Activated CD4-positive, alpha-beta T cell treated with anti-CD3 and anti-CD28 coated beads for 1 hour (primary cell): ENCODE measurements at regions not wholly inside any gene's neighbourhood (a gene's known extent, or its start where the extent isn't known, plus 50 kb on each side); places are given as distances from the start of the nearest gene placed in this dataset.

ENCODE experiments used
- DNase-seq: peaks from one replicate; pipeline ENCODE4 v3.0.0-alpha.2; 2020

DNA sequence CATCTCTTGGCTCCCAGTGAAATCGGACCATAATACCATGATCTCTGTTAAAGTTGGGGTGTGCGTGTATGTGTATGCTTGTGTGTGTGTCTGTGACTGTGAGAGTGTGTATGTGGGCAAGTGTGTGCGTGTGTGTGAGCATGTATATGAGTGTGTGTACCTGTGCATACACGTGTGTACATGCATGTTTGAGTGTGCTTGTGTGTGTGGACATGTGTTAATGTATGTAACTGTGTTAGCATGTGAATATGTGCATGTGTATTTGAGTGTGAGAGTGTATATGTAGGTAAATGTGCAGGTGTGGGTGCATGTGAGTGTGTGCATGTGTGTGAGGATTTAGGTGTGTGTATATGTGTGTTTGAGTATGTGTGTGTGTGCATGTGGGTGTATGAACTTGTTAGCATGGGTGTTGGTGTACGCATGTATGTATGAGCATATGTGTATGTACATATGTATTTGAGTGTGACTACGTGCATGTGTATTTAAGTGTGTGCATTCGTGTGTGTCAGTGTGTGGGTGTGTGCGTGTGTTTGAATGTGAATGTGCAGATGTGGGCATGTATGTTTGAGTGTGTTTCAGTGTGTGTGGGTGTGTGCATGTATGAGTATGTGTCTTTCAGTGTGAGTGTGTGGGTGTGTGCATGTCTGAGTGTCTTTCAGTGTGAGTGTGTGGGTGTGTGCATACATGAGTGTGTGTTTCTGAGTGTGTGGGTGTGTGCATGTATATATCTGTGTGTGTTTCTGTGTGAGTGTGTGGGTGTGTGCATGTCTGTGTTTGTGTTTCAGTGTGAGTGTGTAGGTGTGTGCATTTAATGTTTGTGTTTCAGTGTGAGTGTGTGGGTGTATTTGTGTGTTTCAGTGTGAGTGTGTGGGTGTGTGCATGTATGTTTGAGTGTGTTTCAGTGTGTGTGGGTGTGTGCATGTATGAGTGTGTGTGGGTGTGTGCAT lies 183.2 kb downstream of the SOX9 start:
- DNase-seq, result no peak

DNA sequence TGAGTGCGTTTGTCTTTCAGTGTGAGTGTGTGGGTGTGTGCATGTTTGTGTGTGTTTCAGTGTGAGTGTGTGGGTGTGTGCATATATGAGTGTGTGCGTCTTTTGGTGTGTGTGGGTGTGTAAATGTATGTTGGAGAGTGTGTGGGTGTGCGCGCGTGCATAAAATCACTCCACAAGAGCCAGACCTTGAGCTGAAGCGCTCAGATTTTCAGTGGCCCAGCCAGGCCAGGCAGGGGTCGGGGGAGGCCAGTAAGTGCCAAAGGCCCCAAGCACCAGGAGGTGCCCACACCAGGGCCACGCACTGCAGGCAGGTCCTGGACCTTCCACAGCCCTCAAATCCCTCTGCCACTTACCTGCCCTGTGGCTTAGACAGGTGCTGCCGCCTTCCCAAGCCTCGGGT lies 184.0 kb downstream of the SOX9 start:
- no peak for DNase-seq

DNA sequence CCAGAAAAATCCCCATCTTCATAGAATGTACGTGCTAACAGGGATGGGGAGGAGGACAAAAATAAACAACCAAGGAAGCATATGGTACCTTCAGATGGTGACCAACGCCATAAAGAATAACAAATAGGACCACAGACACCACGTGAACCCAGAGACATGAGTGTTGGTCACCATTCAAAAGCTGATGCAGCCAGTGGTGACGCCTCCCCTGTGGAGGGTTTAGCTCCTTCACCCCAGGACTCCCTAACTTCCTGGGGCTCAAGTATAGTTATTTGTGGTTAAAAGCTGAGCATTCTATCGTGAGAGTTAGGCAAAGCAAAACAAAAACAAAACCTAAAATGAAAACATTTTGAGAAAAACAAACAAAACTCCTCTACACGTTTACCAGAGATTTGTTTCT lies 184.7 kb downstream of the SOX9 start:
- DNase-seq, result no peak

DNA sequence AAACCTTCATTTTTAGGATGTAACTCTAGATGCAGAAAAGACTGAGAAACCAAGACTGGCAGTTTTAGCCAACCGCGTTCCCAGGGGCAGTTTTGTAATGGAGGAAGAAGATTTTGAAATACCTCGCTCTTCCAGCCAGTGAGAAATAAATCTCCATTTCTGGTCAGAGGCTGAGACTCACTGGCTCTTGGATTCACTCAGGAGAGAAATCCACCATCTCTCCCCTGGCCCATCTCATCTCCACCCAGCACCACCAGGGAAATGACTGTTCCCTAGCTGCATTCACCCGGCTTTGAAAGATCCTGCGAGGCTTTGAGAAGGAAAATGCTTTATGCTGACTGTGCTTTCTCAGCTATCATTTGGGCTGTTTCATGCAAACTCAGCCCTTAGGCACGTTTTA lies 185.2 kb downstream of the SOX9 start:
- no peak for DNase-seq

DNA sequence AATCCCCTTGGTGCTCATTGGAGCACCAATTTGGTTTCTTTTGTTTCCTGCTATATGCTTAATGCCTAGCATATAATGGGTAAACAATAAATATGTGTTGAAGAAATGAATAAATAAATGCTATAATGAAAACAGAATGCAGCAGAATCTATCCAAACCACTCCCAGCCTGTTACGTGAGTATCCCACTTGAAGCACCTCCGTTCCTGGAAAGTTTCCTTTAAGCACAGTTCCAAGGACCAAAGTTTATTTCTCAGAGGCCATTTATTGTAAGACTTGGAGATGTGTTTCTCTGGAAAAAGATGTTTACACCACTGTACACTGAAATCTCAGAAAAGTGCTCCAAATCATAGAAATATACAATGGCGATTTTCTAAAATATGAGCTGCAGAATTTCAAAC lies 187.0 kb downstream of the SOX9 start:
- no peak for DNase-seq

DNA sequence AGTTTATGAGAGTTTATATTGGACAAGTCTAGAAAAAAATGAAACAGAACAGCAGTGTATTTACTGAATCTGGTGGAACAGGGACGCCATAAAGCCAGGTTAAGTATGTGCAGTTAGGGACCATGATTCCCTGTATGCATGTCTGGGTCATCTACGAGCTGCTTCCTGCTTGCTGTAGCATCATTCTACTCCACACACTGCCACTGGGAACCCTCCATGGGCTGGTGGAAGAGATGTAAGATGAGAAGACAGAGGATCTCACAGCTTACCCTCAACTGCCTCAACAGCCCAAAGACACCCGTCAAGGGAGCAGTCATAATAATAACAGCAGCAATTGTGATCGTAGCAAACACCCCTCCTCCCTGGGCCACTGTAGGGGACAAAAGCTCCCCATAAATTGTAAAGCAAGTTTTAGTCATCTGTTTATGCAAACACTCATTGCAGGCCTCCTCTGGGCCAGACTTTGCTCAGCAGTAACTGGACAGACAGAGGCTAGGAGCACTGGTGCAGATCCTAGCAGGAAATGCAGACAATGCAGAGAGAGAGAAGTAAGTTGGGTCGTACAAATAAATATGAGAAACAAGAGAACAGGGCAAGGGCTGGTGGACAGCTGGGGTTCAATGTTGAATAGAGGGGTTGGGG lies 188.0 kb downstream of the SOX9 start:
- no peak for DNase-seq

DNA sequence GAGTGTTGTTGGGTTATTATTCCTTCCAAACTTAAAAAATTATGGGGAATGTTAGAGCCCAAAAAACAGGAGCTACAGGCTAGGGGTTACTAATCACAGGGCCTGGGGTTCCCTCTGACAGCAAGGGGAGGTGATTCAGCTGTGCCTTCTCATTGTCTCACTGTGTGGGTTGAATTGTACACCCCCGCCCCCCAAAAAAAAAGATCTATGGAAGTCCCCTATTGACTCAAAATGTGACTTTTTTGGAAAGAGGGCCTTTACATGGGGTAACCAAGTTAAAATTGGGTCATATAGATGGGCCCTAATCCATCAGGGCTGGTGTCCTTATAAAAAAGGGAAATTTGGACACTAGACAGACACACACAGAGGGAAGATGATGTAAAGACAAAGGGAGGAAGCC lies 190.2 kb downstream of the SOX9 start:
- DNase-seq, result no peak

DNA sequence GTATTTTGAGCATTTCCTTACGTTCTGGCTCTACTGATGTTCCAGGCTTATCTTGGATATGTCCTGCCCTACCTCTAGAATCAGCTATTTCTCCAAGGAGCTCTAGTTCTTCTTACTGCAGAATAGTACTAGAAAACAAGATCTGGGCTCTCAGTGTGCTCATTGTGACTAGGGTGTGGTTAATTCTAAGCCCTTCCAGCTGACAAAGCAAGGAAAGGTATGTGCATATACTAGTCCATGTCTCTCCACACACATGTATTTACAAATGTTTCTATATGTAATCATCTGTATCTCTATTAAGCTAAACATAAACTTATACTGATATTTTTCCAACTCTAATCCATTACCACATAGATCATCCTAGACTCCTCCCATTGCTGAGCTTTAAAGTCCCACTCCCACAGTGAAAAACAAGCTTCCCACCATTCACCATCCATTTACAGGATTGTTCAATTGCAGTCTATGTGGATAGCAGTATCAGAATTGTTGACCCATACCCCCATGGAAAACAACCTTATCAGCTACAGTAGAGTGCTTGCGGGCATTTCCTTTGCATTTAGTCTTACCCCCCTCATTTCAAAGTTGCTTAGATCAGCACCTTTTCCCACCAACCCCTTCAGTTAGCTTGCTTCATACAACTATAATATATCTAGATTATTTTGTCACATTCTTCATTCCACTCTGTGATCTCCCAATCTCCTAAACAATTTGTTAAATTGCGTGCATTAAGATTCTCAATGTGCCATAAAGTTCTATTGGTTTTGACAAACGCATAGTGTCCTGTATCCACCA lies 194.5 kb downstream of the SOX9 start:
- DNase-seq, result no peak

DNA sequence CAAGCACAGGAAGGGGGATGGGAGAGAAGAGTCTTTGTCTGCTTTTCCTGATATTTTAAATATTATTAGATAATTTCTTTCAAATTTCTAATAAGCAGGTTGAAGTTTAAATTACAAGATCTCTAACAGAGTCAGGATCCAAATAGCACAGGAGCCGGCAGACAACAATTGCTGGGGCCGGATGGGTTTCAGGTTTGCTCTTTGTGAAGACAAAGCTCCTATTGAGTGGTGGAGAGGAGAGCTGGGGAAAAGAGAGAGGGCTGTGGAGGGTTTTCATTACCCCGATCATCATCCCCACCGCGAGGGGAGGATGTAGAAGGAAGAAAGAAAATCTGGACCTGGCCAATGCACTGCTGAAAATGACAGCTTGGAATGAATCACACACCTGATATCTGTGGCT lies 197.3 kb downstream of the SOX9 start:
- DNase-seq, result no peak

DNA sequence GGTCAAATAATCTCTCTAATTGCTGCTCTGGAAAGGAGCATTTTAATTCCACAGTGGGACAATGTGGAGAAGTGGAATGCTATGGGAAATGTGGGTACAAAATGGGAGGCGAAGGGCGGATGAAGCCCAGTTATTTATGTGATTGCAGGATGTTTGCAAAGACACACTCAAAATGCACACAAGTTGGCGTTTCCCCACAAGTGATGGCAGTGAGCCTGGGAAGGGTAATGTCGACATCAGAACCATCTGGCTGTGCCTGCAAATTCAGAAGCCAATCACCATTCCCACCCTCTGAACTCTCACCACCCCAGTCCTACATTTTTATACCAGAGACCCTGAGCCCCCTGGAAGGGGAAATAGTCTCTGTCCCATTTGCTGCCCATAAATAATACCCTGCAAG lies 201.1 kb downstream of the SOX9 start:
- DNase-seq, result no peak

DNA sequence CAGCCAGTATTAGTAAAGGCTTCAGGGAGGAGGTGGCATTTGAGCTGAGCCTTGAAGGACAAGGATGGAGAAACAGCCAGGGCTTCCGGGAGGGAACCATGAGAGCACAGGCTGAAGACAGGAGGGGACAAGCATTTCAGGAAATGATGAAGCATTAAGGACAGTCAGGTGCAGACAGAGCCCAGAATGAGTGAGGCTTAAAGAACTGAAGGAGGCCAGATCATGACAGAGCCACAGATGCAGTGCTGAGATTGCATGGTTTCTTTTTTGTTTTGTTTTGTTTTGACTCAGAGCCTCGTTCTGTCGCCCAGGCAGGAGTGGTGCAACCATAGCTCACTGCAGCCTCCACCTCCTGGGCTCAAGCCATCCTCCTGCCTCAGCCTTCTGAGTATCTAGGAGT lies 211.5 kb downstream of the SOX9 start:
- no peak for DNase-seq

DNA sequence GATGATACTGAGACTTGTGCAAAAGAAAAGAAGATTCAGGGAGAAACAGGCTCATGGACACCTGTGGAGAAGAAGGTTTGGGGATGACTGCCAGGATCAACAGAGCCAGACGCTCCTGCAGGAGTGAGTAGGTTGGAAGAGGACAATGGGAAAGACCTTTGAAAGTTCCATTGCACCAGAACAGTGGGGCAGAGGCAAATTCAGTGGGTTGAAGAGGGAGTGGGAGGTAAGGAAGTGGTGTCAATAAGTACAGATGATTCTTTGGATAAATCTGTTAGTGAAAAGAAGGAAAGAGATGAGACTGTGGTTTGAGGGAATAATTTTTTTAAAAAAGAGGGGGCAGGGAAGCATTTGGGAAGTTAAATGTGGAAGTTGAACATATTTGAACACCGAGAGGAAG lies 212.8 kb downstream of the SOX9 start:
- no peak for DNase-seq

DNA sequence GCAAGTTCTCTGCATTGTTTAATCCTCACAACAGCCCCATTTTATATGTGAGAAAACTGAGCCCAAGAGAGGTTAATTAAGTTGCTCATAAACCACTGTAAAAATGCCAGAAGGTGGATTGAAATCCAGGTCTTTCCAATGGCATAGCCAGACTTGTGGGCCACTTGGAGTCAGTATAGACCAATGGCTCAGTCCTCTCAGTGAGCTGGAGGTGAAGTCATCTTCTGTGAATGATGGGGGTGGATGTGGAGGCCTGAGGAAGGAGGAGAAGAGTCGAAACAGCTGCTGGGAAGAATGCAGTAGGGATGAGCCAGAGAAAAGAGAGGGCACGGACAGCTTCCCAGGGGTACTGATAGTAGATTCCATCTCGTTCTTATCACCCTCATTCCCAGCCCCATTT lies 213.4 kb downstream of the SOX9 start:
- DNase-seq, result no peak

DNA sequence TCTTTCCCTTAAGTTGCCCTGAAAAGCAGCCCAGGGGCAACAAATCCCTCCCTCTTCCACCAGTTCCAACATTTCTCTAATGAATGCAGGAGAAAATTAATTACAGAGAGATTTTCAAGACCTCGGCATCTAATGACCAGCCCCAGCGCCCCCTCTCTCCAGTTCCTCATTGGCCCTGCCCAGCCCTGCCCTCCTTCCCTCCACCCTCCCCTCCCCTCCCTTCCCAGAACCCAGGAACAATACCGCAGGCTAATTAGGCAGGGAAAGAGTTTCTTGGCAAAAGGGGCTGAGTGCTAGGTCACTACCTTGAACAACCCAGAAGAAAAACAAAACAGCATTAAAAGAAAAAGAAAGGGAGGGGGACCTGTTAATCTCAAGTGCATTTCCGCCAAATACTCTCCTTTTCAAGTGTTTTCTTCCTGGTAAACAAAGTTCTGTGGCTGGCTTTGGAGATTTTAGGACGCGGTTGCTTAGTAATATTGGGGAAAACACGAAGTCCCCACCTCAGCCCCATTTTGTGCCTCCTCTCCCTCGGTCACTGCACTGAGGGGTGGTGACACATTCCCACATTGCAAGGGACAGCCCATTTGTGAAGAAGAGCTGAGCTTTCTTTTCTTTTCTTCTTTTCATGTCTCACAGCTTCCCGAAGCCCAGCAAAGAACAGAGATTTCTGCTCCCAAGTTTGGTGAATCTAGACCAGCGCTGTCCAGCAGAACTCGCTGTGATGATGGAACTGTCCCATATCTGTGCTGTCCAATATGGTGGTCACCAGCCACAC lies 215.4 kb downstream of the SOX9 start:
- DNase-seq, result no peak

DNA sequence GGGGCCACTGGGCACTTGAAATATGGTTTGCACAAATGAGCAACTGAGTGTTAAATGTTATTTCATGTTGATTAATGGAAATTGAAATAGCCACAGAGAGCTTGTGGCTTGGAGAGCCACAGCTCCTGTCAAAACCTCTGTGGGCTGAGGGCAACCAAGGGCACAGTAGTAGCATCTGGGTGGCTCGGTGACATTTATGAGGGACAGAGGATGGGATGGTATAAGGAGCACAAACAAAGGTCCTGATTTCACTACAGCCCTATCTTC lies 215.9 kb downstream of the SOX9 start:
- no peak for DNase-seq

DNA sequence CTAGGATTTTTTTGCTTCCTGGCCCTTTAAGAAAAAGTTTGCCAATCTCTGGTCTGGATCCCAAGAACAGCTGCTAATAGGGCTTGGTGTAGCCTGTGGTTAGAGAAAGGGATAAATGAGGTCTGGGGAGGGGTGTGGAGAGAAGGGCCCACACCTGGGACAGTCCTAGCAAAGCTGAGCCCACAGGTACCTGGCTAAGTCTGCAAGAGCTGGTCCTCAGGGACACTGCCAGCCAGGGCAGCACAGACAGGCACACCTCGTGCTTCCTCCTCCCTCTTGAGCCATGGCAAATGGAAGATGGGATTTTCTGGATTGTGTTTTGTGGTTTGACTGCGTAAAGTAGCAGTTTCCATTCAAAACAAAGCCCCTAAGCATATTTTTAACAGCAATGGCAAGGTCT lies 217.5 kb downstream of the SOX9 start:
- no peak for DNase-seq

DNA sequence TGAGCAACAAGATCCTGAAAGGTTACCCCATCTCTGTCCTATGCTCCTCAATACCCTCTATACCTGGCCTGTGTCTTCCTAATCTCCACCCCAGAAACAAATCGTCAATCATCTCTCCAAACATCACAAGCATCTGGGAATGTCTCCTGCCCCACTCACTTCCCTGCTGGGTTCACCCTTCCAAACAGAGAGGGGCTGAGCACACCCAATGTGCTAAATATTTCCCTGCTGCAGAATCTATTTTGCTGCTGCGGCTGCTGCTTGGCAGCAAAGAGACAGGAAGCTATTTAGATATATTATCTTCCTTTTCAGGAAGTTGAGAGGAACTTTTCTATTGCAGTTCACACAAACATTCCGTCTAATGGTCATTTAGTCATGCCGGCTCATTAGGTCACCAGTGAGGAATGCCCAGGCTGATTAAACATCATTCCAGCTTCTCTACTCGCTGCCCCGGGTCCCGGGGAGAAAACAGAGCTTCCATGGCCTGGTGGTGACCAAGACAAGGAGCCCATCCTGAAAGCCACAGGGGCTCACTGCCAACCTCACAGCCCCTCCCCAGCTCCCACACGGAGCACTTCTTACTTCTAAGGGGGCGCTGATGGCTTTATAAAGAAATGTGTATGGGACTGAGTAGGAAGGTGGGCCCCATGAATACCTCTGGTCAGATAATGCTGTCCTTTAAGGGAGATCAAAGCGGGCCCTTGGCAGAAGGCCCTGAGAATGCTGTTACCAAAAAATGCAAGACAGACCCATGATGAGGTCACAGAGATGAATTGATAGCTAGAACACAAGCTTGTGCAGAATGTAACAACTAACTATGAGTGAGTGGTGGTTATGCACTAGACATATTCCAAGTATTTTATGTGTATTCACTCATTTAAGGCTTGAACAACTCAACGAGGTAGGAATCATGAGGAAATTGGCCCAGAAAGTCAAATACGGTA lies 218.3 kb downstream of the SOX9 start:
- DNase-seq, result no peak

DNA sequence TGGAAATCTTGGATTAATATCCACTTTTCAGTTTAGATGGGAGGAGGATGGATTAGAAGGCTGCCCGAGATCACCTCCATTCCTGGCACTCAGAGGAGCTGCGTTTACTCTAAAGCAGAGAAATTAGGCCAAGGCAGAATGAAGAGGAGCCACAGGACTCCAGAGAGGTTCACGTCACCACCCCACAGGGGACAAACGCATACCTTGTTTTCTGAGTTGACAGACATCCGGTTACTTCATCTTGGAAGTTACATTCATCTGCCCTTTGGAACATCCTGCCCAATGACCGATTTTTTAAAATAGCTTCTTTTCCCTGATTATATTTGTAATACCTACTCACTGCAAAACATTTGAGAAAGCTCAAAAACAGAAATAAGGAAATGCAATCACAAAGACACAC lies 220.0 kb downstream of the SOX9 start:
- no peak for DNase-seq

DNA sequence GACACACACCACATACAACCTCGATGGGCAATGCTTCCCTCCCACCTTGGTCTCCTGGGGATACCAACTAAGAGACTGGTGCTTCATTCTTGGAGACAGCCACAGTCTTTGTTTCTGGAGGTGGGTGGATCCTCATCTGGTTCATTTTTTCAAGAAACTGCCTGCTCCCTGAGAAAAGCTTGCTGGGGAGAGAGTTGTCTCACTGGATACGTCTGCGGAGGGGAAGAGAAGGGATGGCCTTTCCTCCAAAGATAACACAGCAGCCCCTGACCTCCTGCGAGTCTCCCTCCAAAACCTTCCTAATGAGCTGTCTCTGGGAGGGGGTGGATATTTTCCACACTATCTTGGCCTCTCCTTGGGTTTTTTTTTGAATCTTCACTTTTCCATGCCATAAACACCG lies 221.2 kb downstream of the SOX9 start:
- DNase-seq, result no peak

DNA sequence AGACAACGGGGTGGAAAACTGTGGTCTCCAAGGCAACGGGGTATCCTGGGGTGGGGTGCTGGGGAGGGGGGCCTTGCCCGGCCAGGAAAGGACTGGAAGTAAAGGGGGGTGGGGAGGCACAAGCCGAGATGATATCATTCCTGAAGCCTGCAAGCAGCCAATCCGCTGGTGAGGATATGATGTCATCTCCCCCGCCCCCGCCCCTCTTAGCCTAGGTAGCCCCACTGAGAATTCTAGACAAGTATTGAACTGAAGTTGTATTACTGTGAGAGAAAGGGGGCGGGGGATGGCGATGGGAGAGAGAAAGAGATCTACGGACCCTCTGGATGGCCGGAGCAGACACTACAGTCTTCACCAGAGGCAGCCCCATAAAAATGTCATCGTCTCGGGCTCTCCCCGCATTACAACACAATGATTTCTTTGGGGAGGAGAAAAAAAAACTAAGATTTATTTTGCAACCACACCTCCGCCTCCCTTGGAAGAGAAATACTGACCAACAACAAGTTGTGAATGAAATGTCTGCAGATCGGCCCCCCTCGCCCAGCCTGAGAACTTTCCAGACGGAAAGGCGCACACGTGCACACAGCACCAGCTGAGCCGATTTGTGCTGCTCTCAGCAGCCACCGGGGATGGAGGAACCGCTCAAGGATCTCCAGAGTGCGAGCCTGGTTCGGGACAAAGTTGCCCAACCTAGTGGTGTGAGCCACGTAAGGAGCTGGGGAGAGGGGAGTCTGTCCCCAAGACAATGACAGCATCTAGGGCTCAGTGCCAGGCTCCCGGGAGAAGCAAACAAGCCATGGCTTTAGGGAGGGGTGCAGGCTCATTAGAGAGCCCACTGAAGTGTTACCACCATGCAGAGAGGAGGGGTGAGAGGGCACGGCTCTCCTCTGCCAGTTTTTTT lies 222.1 kb downstream of the SOX9 start:
- DNase-seq, result no peak

DNA sequence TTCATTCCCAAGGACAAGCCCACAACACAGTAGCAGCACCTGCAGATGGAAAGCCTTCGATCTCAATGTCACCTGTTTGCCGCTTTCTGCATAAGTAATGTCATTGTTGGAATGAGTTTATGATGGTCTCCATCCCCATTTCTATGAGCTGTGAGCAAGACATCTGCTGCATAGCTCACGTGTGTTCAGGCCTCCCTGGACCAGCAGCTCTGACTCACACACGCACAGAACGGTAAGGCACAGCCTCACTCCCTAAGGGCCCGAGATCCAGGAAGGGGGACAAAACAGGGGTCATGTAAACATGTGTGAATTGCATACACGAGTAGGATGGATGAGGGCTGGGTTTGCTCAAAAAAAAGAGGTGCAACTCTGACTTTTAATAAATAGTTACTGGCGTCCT lies 223.1 kb downstream of the SOX9 start:
- no peak for DNase-seq
